Fibroblast of lung (primary cell): ENCODE measurements at regions not wholly inside any gene's neighbourhood (a gene's known extent, or its start where the extent isn't known, plus 50 kb on each side); places are given as distances from the start of the nearest gene placed in this dataset.

Source experiments
- DNase-seq, 2 donors: peaks; one replicate each; pipeline versions ENCODE4 v3.0.0 to v3.0.0-alpha.2; 2010; ENCODE audit warnings: low read depth in 2 of 2
- H2AFZ ChIP-seq: 2 replicates; pipeline ENCODE4 v1.5.1; 2012; ENCODE audit warnings: low read length, control low read depth, inconsistent platforms
- H3K27ac ChIP-seq: 2 replicates; pipeline ENCODE4 v1.5.1; 2011; ENCODE audit warnings: low read length, control low read depth; ENCODE audit not compliant: insufficient read depth
- H3K27me3 ChIP-seq: 2 replicates; pipeline ENCODE4 v1.5.1; 2011; ENCODE audit warnings: mild to moderate bottlenecking, low read length; ENCODE audit not compliant: control insufficient read depth, insufficient read depth
- H3K36me3 ChIP-seq: 2 replicates; pipeline ENCODE4 v1.5.1; 2011; ENCODE audit warnings: low read length; ENCODE audit not compliant: control insufficient read depth, insufficient read depth
- H3K4me1 ChIP-seq: 2 replicates; pipeline ENCODE4 v1.5.1; 2011; ENCODE audit warnings: low read length; ENCODE audit not compliant: control insufficient read depth, insufficient read depth; ENCODE audit errors: extremely low read depth
- H3K4me2 ChIP-seq: 2 replicates; pipeline ENCODE4 v1.5.1; 2011; ENCODE audit warnings: low read length, control low read depth; ENCODE audit not compliant: insufficient read depth; ENCODE audit errors: extremely low read depth
- H3K4me3 ChIP-seq, 4 experiments: fragments of 200-600 bp in 1 of 4; sonication (generic) in 1 of 4; replicated peaks in 1 of 4; 2 replicates each; pipeline ENCODE4 v1.5.1; 2011 to 2016; ENCODE audit warnings: low read length in 4 of 4, low read depth in 3 of 4, mild to moderate bottlenecking in 3 of 4, control low read depth in 2 of 4, inconsistent platforms in 1 of 4, mixed read lengths in 1 of 4; ENCODE audit not compliant: insufficient read depth in 1 of 4; ENCODE audit errors: control extremely low read depth in 1 of 4
- H3K79me2 ChIP-seq: 2 replicates; pipeline ENCODE4 v1.5.1; 2012; ENCODE audit warnings: mild to moderate bottlenecking, low read length, inconsistent platforms; ENCODE audit not compliant: control insufficient read depth, insufficient read depth
- H3K9ac ChIP-seq: 2 replicates; pipeline ENCODE4 v1.5.1; 2011; ENCODE audit warnings: mild to moderate bottlenecking, low read length, control low read depth; ENCODE audit not compliant: insufficient read depth
- H3K9me3 ChIP-seq: 2 replicates; pipeline ENCODE4 v1.5.1; 2012; ENCODE audit warnings: low read depth, low read length; ENCODE audit not compliant: control insufficient read depth, insufficient read depth
- H4K20me1 ChIP-seq: 2 replicates; pipeline ENCODE4 v1.5.1; 2011; ENCODE audit warnings: low read length; ENCODE audit not compliant: control insufficient read depth, insufficient read depth; ENCODE audit errors: extremely low read depth
- CTCF ChIP-seq, 2 donors: IDR thresholded peaks in 1 of 2; conservative IDR thresholded peaks in 1 of 2; 1 replicate in 1 of 2; 2 replicates in 1 of 2; pipeline ENCODE4 v1.5.1; 2011 to 2012; ENCODE audit warnings: low read length in 2 of 2, control low read depth in 1 of 2, inconsistent platforms in 1 of 2, low read depth in 1 of 2, mild to moderate bottlenecking in 1 of 2
- EZH2 ChIP-seq: IDR thresholded peaks from 2 replicates; pipeline ENCODE4 v1.5.1; 2012; ENCODE audit warnings: low read length, control low read depth, mild to moderate bottlenecking; ENCODE audit errors: missing control alignments

DNA sequence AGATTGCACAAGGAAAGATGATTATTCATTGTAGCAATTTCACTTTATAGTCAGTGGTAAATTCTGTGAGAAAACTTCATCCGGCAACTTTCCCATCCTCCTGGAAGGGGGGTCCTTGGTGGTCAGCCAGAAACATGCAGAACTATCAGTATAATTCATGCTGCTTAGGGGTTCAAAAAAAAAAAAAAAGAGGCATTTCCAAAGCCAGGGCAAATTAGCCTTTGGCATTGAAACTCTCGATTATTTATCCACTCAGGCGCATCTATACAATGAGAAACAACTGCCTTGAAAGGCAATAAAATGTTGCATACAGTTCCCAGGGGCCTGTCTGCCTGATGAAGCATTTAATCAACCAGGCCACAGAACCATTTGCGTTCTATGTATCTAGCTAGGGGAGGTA, 263.3 kb downstream of the TMEM167A start:
- no peak overlapping the region for H3K4me3 ChIP-seq
- no peaks in the 10 kb centered on the region for H3K36me3 ChIP-seq
- TF ChIP-seq EZH2 (no peak), CTCF (conservative IDR thresholded peaks at IDR 0.05 in 1 of 2, IDR thresholded peaks at IDR 0.05 in 1 of 2; ENCODE audit: low read depth in 1 of 2, low read length in 2 of 2) (no peak)

DNA sequence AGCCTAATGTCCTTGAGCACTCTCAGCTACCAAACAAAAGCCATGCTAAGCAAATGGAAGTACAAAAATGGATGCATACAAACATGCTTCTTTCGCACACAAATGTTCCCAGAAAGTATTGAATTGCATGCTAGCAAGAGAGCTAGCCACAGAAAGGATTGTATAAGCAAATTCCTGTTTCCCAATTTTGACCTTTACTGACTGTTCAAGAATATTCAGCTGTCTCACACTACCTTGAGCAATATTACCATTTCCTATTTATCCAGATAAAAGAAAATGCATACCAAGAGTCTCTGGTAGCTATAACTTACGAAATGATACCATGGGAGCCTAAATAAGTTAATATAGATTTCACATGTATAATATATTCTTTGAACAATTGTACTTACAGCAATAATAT, 264.6 kb downstream of the TMEM167A start:
- Histone ChIP-seq H3K79me2 (no peaks in the 10 kb centered on the region), H3K9ac (no peak overlapping the region), H3K36me3 (no peaks in the 10 kb centered on the region), H3K27me3 (no peaks in the 10 kb centered on the region), H4K20me1 (no peaks in the 10 kb centered on the region), H3K4me3 (no peak overlapping the region), H3K4me1 (no peaks in the 10 kb centered on the region), H3K9me3 (no peaks in the 10 kb centered on the region), H3K4me2 (no peak overlapping the region), H2AFZ (no peak overlapping the region), H3K27ac (no peak overlapping the region)
- TF ChIP-seq EZH2 = no peak
- no peak for TF ChIP-seq CTCF (conservative IDR thresholded peaks at IDR 0.05 in 1 of 2, IDR thresholded peaks at IDR 0.05 in 1 of 2; ENCODE audit: low read depth in 1 of 2, low read length in 2 of 2)
- DNase-seq = peak; percentile 47 to 83

More for the DNA sequence above, 263.3 kb downstream of the TMEM167A start:
- H3K4me1 ChIP-seq = no peaks in the 10 kb centered on the region
- no peaks in the 10 kb centered on the region for H4K20me1 ChIP-seq
- no peaks in the 10 kb centered on the region for H3K79me2 ChIP-seq
- no peak overlapping the region for H2AFZ ChIP-seq
- no peak overlapping the region for H3K4me2 ChIP-seq
- DNase-seq = no peak
- no peaks in the 10 kb centered on the region for H3K9me3 ChIP-seq
- no peak overlapping the region for H3K9ac ChIP-seq
- H3K27me3 ChIP-seq = no peaks in the 10 kb centered on the region
- H3K27ac ChIP-seq = no peak overlapping the region

GRCh38 chr5:82811490-82811889, 265.7 kb downstream of the TMEM167A start:
- Histone ChIP-seq H3K9ac (no peak overlapping the region), H3K9me3 (no peaks in the 10 kb centered on the region), H4K20me1 (no peaks in the 10 kb centered on the region), H3K27ac (no peak overlapping the region), H3K4me2 (no peak overlapping the region), H3K27me3 (no peaks in the 10 kb centered on the region), H3K36me3 (no peaks in the 10 kb centered on the region), H3K79me2 (no peaks in the 10 kb centered on the region), H3K4me3 (no peak overlapping the region), H3K4me1 (no peaks in the 10 kb centered on the region), H2AFZ (no peak overlapping the region)
- DNase-seq = peak in 1 of 2 donors; percentile 27
- no peak for TF ChIP-seq CTCF (conservative IDR thresholded peaks at IDR 0.05 in 1 of 2, IDR thresholded peaks at IDR 0.05 in 1 of 2; ENCODE audit: low read depth in 1 of 2, low read length in 2 of 2)
- no peak for TF ChIP-seq EZH2
